Urothelium cell line (cell line): ENCODE measurements at regions not wholly inside any gene's neighbourhood (a gene's known extent, or its start where the extent isn't known, plus 50 kb on each side); places are given as distances from the start of the nearest gene placed in this dataset.
A peak's percentile ranks its signal among the peaks of the same experiment; 100 is the strongest.
"Not testable (repeated sequence)": the region's sequence is repeated elsewhere in the genome, so short reads cannot be mapped to it uniquely, and the experiment has no call there.

ENCODE experiments used
- DNase-seq: peaks from one replicate; pipeline ENCODE4 v3.0.0; 2011; ENCODE audit warnings: low spot score, mixed read lengths
- FAIRE-seq: peaks from 2 replicates; lab custom pipeline; 2011; peaks lifted over from hg19 to GRCh38; lab: Jason Lieb, UNC

DNA sequence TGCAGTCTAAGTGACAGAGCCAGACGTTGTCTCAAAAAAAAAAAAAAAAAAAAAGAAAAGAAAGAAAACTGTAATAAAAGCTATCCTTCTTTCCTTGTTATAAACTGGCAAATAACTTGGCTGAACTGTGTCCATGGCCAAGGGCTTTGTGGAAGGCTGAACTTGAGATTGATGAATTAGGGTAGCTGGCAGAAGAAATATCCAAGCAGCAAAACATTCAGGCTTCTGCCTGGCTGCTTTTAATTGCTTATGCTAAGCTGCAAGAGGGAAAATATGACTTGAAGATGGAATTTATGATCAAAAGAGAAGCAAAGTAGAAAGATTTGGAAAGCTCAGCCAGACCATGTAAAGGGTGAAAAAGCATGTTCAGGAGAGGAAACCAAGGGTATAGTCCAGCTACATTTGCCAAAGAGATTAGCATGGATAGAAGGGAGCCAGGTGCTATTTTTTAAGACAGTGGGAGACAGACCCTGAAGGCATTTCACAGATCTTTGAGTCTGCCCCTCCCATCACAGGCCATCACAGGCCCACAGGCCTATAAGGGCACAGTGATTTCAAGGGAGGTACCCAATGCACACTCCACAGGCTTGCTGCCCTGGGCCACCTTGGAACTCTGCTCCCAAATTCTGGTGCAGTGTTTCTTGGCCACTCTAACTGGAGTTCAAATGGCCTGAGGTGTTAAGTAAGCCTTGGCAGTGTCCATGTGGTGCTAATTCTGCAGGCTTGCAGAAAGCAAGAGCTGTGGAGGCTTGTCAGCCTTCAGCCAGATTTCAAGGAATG is 226.0 kb downstream of the AEBP2 start:
- no peak for DNase-seq
- no peak for FAIRE-seq

DNA sequence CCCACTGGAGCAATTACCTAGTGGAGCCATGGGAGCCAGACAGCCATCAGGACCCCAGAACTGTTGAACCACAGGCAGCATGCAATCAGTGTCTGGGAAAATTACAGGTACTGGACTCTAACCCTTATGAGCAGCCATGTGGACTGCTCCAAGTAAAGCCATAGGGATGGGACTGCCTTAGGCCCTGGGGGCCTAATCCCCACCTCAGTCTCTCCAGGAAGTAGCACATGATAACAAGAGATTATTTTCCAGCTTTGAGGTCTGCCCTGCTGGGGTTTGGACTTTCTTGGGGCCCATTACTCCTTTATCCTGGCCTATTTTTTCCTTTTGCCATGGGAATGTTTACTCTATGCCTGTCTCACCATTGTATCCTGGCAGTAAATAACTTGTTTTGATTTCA is 226.8 kb downstream of the AEBP2 start:
- FAIRE-seq (no peak), DNase-seq (no peak)

DNA sequence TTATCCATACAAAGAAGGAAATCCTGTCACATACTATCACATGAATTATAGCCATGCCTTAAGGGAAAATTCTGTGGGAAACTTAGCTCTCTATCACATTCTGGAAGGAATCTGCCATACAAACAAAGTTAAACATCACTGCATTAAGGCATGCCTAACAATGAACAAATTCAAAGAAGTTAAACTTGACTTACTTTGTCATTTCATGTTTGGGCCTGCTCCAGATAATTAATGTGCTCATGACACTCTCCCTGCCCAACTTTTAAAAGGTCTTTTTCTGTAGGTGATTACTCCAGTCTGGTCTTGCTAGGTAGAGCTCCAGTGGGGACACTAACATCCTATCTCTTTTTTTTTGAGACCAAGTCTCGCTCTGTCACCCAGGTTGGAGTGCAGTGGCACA is 230.5 kb downstream of the AEBP2 start:
- no peak for DNase-seq
- no peak for FAIRE-seq

DNA sequence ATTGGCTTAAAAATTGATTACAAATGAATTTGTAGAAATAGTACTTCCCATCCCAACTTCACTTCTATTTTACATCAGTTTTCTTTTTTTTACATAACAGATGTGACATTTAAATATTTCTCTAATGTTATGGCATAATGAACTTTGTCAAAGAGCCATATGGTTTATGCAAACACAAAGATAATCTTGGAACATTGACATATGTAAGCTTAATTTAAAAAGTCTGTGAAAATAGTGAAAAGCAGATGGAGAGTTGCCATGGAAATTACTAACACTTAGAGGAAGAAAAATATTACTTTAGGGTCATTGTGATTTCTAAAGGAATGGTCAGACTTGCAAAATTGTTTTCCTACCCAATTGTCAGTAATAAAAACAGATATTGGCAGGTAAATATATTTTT is 232.4 kb downstream of the AEBP2 start:
- FAIRE-seq (no peak), DNase-seq (no peak)

DNA sequence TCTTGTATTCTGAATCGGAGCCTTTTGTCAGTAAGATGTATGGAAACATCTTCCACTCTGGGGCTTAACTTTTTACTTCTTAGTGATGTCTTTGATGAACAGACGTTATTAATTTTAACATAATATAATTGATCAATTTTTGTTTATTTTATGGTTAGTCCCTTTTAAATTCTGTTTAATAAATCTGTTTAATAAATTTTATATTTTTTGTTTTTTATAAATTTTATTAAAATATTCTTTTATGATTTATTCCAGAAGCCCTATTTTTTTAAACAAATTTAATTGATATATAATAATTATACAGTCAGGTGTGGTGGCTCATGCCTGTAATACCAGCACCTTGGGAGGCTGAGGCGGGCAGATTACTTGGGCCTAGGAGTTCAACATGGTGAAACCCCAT is 235.1 kb downstream of the AEBP2 start:
- no peak for DNase-seq
- FAIRE-seq, result no peak

DNA sequence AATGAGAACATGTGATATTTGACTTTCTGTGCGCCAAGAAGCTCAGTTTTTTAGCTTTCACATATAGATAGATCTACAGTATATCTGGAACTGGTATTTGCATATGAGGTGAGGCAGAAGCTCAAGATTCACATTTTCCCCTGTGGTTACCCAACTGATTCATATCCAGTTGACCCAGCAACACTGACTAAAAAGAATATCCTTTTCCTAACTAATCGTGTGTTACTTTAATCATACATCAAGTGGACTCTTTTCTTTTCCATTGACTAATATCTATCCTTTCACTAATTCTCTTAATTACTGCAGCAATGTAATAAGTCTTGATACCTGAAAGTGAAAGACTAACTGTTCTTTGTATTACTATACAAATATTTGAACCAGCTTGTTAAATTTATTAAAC is 236.1 kb downstream of the AEBP2 start:
- DNase-seq, result no peak
- no peak for FAIRE-seq

DNA sequence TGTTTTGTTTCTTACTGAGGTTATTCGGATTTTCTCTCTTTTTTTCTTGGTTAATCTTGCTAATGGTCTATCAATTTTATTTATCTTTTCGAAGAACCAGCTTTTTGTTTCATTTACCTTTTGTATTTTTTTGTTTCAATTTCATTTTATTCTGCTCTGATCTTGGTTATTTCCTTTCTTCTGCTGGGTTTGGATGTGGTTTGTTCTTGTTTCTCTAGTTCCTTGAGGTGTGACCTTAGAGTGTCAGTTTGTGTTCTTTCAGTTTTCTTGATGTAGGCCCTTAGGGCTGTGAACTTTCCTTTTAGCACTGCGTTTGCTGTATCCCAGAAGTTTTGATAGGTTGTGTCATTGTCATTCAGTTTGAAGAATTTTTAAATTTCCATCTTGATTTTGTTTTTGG is 239.2 kb downstream of the AEBP2 start:
- not testable (repeated sequence) for DNase-seq, FAIRE-seq

DNA sequence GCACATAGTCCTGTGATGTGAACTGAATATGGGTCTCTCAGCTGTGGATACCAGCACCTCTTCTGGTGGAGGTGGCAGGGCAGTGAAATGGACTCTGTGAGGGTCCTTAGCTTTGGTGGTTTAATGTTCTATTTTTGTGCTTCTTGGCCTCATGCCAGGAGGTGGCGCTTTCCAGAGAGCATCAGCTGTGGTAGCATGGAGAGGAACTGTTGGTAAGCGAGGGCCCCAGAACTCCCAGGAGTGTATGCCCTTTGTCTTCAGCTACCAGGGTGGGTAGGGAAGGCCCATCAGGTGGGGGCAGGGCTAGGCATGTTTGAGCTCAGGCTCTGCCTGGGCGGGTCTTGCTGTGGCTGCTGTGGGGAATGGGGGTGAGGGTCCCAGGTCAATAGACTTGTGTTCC is 241.7 kb downstream of the AEBP2 start:
- FAIRE-seq (no peak), DNase-seq (no peak)

DNA sequence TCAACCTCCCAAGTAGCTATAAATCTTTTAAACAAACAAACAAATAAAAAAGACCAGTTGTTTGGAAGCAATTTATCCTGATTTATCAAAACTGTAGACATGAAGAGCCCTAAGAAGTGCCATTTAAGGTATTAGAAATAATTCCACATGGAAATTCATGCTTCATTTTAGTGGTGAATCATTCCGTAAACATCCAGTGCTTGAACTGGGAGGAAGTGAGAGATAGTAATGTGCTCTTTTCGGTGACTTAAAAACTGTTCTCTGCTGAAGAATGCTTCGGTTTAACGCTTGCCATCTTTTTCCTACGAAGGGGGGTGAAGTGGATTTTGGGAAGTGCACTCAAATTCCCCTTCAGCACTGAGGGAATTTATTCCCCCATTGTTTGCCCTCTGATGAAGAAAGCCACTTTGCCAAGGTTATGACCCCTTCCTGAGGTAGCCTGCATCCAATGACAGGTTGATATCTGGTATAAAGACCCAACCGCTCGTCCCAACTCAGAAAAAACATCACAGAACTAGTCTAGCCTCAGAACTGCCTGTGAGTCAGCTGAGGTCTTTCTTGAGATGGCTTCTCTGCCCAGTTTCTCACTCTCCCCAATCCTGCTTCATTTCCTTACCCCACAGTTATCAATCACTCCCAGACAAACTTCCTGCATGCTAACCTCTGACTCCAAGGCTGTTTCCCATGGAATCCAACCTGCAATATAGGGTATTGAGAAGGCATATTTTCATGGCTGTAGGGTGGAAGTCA is 244.1 kb downstream of the AEBP2 start:
- no peak for FAIRE-seq

DNA sequence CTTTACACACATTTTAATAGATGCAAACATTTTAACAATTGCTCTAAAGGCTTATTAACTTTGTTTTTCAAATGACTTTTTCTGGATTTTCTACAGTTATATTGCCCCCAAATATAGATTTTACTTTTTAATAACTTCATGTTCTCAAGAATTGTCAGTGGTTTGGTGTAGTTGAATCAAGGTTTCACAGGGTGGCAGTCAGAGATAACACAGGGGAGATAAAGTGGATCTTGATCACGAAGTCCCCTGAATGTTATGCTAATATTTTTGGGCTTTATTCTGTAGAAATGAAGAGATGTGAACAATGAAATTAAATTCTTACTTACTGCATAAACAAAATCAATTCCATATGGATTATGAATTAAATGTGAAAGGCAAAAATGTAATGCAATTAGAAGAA is 248.1 kb downstream of the AEBP2 start:
- DNase-seq (no peak), FAIRE-seq (no peak)

More for the DNA sequence above, 244.1 kb downstream of the AEBP2 start:
- DNase-seq, result peak; percentile 42

DNA sequence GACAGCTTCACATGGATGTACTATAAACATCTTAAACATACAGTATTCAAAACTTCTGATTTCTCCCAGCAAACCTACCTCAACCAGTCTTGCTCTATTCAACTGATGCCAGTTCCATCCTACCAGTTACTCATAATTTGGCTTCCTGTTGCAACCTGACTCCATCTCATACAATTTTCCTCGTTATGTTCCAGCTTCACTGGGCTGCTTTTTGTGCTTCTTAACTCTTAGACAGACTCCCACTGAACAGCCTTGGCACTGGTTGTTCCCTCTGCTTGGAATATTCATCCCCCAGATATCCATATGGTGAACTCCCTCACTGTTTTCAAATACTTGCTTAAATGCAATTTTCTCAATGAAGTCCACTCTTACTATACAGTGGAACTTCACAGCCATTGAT is 249.2 kb downstream of the AEBP2 start:
- no peak for FAIRE-seq
- no peak for DNase-seq

DNA sequence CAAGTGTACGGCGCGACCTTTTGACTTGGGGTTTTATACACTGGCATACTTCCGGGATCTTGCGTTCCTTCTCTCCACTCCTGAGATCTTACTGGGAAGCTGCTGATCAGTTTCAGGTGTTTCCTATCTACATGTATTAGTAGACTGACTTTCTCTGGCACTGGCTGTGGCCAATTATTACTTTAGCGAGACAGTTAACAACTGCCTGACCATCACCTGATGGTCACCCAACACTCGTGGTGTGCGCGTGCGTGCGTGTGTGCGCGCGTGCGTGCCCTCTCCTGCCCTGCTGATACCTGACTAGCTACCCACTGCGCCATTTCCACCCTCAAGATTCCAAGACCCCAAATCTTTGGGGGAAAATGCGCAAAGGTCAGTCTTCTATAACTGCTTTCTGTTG is 249.9 kb downstream of the AEBP2 start:
- no peak for DNase-seq
- no peak for FAIRE-seq

DNA sequence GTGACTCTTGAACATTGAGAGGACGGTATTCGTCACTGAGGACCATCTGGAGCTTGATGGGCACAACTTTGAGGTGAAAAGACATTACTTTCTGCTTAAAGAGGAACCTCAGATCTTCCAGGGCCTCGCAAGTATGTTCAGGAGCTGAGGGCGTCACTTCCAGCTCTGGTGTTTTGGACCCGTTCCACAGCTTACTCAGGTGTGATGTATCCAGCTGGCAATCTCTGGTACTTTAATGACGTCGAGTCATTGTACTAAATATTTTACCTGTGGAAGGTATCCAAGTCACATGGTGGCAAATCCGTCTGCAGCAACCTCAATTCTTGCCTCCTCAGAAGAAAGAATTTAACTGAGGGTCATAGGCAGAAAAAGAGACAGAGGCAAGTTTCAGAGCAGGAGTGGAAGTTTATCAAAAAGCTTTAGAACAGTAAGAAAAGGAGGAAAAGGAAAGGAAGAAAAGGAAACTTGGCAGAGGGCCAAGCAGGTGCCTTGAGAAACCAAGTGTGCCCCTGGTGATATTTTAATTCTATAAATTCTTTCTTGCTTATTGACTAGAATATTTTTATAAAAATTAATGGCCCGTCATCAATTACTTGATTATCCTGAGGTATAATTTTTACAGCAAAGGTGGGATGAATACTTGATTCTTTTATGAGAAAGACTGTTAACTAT is 250.6 kb downstream of the AEBP2 start:
- no peak for DNase-seq
- no peak for FAIRE-seq

DNA sequence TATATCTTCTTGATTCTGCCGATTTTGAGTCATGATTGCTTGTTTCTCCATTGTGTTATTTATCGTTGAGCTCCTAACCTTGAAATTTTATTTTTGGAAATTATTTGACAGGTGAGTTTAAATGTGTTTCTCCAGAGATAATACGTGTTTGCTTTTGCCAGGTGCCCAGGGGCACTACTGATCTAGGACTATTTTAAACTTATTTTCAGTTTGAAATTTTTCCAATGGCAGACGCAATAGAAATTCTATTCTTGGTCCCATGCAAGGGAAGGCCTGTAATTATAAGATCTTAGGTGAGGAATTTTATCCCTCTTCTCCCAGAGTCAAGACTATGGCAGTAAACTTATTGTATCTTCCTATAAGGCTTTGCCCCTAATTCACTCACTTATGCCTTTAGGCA is 252.8 kb downstream of the AEBP2 start:
- FAIRE-seq, result no peak
- no peak for DNase-seq

DNA sequence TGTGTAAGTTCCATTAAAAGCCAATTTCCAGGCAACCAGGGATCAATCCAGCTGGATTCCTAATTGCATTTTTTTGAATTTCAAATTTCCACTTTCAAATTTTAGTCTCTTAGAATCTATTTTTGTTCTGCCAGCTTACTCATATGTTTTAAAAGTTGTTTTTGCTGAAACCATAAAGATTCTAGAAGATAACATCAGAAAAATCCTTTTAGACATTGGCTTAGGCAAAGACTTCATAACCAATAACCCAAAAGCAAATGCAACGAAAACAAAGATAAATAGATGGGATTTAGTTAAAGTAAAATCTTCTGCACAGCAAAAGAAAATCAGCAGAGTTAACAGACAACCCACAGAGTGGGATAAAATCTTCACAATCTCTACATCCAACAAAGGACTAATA is 253.3 kb downstream of the AEBP2 start:
- DNase-seq (no peak), FAIRE-seq (no peak)

DNA sequence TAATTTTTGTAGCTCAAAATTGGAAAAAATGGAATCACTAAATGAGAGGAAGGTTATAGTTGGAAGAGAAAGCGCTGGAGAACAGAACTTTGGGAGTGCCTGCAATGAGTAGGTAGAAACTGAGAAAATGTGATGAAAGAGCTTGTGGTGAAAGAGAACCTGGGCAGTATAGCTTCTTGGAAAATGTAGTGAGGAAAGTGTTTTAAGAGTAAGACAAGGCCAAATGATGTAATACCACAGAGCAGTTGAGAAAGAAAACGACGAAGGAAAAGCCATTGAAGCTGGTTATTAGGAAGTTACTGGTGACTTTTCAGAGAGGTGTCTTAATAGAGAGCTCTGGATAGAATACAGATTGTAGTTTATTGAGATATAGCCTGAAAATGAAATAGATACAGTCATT is 255.3 kb downstream of the AEBP2 start:
- FAIRE-seq (no peak), DNase-seq (no peak)

DNA sequence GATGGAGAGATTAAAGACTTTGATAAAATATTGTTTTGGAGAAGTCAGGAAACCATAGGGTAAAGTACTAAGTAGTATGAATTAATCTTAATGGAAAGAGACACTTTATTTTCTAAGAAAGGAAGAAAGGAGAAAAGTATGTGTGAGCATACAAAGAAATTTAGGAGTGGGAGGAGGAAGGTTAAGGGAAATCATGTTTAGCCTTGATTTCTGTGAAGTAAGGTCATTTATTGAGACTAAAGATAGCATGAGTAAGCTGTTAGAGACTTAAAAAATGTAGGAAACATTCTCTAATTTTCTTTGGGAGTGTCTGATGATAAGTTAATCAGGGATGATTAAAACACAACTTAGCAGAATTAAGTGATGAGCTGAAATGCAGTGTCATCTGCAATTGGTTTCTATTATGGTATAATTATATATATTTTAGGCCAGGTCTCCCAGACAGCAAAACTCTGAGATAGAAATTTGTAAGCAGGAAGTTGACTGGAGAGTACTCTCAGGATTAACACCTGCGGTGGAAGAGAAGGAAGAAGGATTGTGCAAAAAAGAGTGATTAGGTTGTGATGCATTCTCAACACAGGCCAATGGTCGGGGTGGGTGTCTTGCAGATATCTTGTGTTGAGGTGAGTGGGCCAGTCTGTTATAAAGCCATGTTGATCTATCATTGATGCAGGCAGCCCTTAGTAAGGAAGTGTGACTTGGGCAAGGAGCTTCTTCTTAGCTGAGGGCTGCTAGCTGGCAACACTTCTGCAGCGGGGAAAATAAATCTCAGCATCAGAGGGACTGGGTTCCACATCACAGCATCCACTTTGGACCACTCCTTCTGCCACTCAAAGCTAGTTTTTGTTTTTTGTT is 256.2 kb downstream of the AEBP2 start:
- FAIRE-seq (no peak), DNase-seq (no peak)

DNA sequence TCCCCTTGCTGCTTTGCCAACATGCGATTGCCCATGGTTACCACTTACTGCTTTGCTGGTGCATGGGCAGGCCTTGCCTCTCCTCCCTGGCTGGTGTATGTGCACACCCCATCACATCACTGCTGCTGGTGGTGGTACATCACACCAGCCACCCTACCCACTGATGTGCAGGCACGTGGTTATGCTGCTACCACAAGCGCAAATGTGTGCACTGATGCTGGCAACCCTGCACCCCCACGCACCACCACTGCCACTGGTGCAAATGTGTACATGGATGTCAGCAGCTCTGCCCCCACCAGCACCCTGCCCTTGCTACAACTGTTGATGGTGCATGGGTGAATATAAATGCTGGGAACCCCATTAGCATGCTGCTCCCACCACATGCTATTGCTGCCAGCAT is 261.7 kb downstream of the AEBP2 start:
- peak; percentile 74 for FAIRE-seq

DNA sequence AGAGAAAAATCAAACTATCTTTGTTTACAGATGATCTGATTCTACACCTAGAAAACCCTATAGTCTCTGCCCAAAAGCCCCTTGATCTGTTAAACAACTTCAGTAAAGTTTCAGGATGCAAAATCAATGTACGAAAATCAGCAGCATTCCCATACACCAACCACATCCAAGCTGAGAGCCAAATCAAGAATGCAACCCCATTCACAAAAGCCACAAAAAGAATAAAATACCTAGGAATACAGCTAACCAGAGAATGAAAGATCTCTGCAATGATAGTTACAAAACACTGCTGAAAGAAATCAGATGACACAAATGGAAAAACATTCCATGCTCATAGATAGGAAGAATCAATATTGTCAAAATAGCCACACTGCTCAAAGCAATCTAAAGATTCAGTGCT is 265.7 kb downstream of the AEBP2 start:
- DNase-seq (no peak), FAIRE-seq (no peak)

More for the DNA sequence above, 261.7 kb downstream of the AEBP2 start:
- no peak for DNase-seq

DNA sequence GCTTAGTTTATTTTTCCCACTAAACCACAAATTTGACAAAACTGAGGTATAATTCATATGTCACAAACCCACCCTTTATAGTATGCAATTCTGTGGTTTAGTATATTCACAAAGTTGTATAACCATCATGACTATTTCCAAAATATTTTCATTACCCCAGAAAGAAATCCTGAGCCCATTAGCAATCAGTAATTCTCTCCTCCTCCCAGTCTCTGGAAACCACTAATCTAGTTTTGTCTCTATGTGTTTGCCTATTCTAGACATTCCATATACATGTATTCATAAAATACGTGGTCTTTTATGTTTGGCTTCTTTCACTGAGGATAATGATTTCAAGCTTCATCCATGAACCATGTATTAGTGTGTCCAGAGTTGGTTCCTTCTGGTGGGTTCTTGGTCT is 267.6 kb downstream of the AEBP2 start:
- FAIRE-seq, result no peak
- no peak for DNase-seq

DNA sequence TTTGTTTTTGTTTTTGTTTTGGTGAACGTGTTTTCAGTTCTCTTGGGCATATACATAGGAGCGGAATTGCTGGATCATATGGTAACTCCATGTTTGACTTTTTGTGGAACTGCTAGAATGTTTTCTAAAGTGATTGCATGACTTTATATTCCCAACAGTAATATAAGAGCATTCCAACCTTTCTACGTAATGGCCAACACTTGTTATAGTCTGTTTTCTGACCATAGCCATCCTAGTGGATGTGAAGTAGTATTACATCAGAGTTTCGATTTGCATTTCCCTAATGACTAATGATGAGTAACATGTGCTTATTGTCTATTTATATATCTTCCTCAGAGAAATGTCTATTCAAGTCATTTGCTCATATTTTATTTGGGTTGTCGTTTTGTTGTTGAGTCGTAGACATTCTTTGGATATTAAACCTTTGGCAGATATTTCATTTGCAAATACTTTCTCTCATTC is 268.7 kb downstream of the AEBP2 start:
- no peak for FAIRE-seq

More for the DNA sequence above, 268.7 kb downstream of the AEBP2 start:
- DNase-seq, result no peak
